ENCODE measurements at regions not wholly inside any gene's neighbourhood (a gene's known extent, or its start where the extent isn't known, plus 50 kb on each side); places are given as distances from the start of the nearest gene placed in this dataset.
A peak's percentile ranks its signal among the peaks of the same experiment; 100 is the strongest.

- DNase-seq (ENCODE audit: low spot score): no peak
These were observed 49.8 kb upstream of the FCN1 start for GRCh38 chr9:134967547-134967930.

GRCh38 chr9:134968011-134968822 is 50.5 kb upstream of the FCN1 start:
- DNase-seq (ENCODE audit: low spot score): peak; percentile 15

GRCh38 chr9:134968823-134969090 is 51.0 kb upstream of the FCN1 start:
- DNase-seq (ENCODE audit: low spot score): no peak

- DNase-seq (ENCODE audit: low spot score): no peak
These were observed 51.7 kb upstream of the FCN1 start for GRCh38 chr9:134969156-134970045.

- DNase-seq (ENCODE audit: low spot score): no peak
These were observed 52.5 kb upstream of the FCN1 start for GRCh38 chr9:134970198-134970597.

- DNase-seq (ENCODE audit: low spot score): no peak
These were observed 53.0 kb upstream of the FCN1 start for GRCh38 chr9:134970719-134971118.

GRCh38 chr9:134971196-134971595 is 53.5 kb upstream of the FCN1 start:
- DNase-seq (ENCODE audit: low spot score): no peak

GRCh38 chr9:134971696-134972095 is 54.0 kb upstream of the FCN1 start:
- DNase-seq (ENCODE audit: low spot score): no peak

GRCh38 chr9:134972140-134972539 is 54.4 kb upstream of the FCN1 start:
- no peak for DNase-seq (ENCODE audit: low spot score)

GRCh38 chr9:134975253-134975652 is 57.5 kb upstream of the FCN1 start:
- DNase-seq (ENCODE audit: low spot score): no peak

GRCh38 chr9:134976403-134976802 is 58.7 kb upstream of the FCN1 start:
- DNase-seq (ENCODE audit: low spot score): no peak

GRCh38 chr9:134978272-134978671 is 60.6 kb upstream of the FCN1 start:
- DNase-seq (ENCODE audit: low spot score): no peak

- DNase-seq (ENCODE audit: low spot score): no peak
These were observed 62.8 kb upstream of the FCN1 start for GRCh38 chr9:134980516-134980915.

GRCh38 chr9:134980991-134981390 is 63.3 kb upstream of the FCN1 start:
- DNase-seq (ENCODE audit: low spot score): no peak

- DNase-seq (ENCODE audit: low spot score): no peak
These were observed 64.1 kb upstream of the FCN1 start for GRCh38 chr9:134981829-134982228.

GRCh38 chr9:134982311-134982710 is 64.6 kb upstream of the FCN1 start:
- DNase-seq (ENCODE audit: low spot score): no peak

GRCh38 chr9:134983074-134983473 is 65.4 kb upstream of the FCN1 start:
- DNase-seq (ENCODE audit: low spot score): no peak

GRCh38 chr9:134983506-134984371 is 66.0 kb upstream of the FCN1 start:
- DNase-seq (ENCODE audit: low spot score): no peak

GRCh38 chr9:134984372-134985265 is 66.9 kb upstream of the FCN1 start:
- DNase-seq (ENCODE audit: low spot score): no peak

GRCh38 chr9:134985451-134985850 is 67.7 kb upstream of the FCN1 start:
- DNase-seq (ENCODE audit: low spot score): no peak

GRCh38 chr9:134986957-134987356 is 69.2 kb upstream of the FCN1 start:
- DNase-seq (ENCODE audit: low spot score): no peak

Measured in A172 (cell line).